NCI-H446 (cell line): ENCODE measurements at regions not wholly inside any gene's neighbourhood (a gene's known extent, or its start where the extent isn't known, plus 50 kb on each side); places are given as distances from the start of the nearest gene placed in this dataset.
"Not testable (repeated sequence)": the region's sequence is repeated elsewhere in the genome, so short reads cannot be mapped to it uniquely, and the experiment has no call there.

Experiments
- DNase-seq, 2 experiments: peaks; one replicate each; lab custom pipeline; 2025; lab: John Stamatoyannopoulos, UW

DNA sequence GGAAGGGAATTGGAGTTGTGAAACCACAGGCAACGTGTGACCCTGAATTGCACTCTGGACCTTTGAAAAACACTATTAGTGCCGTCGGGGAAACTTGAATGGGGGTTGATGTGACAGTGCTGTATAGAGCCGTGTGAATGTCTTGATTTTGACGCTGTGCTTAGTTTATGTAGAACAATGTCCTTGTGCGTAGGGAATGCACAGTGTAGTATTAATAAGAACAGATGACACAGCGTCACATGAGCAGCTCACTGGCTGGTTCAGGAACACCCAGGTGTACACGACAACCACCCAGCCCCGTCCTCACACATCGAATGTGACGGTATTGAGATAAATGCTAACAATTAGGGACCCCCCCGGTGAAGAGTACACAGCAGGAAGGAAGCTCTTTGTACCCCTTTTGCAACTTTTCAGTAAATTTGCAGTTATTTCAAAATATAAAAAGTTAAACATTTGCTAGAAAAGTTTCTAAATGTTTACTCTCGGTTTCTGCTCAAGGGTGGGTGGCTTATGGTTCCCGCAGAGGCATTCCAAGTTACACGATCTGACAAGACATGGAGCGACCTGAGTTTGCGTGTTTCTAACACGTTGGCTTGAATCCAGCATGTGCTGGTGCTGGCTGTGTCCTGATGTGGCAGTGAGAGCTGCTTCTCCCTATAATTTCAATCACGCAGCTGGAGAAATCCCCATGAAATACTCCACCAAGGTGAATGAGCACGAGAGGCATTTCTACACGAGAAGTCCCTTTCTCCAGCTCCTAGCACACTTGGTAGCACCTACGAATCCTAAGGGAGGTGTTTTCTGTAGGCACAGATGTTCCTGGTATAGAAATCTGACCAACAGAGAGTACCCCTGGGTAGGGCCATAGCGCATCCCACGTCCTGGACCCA is 208.0 kb upstream of the EXOC2 start:
- no peak for DNase-seq

DNA sequence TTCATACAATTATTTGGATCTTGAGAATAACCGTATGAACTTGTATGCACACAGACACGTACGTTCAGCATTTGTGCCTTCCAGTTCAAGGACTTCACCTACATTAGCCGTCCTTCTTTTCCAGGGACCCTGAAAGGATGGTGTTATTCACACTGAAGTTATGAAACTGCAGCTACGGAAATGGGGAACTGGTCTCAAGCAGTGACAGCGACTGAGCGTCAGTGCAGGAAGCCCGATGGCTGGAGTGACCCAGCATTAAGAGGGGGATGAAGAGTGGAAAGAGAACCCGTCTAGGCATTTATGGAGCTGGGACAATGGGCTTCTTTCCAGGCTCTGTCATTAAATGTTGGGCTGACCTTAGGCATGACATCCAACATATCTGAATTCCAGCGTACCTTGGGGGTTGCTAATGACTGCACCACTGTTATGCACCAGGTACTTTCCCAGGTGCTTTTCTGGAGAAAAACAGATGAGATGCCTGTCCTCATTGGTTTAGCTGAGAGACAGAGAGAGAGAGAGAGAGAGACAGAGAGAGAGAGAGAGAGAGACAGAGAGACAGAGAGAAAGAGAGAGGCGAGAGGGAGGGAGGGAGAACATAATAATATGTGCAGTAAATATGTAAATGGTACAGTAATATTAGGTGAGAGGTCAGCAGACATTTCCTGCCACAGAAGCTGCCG is 204.7 kb upstream of the EXOC2 start:
- DNase-seq = no peak

DNA sequence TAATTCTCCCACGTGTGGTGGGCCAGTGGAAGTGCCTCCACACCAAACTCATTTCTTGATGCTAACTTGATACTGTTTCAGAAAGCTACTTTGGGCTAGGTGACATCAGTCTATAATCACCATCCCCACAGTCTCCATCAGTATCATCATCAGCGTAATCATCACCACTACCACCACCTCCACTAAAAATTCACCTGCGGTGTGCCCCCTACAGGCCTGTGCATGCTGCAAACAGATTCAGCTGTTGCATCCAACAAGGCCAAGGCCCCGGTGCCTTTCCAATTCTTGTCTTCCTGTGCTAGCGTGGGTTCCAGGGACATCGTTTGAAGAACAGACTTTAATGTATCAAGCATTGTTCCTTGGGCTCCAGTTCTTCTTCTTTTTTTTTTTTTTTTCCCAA is 201.3 kb upstream of the EXOC2 start:
- DNase-seq = no peak

DNA sequence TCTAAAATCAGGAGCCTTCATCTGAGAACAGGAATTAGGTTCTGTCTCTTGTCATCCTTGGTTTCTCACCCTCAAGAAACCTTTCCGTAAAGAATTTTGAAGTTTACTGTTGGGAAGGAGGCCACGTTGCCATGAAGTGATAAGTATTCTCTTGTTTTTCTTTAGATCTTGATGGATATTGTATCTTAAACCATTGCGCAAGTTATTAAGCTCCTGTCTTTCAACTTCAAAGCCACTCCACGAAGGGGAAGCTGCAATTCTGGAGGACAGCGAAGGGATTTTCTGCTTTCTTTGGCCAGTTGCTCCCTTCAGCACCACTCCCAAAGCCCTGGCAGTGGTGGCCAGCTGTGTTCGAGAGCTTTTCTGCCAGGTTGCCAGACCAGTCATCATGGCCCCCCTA is 198.1 kb upstream of the EXOC2 start:
- no peak for DNase-seq

DNA sequence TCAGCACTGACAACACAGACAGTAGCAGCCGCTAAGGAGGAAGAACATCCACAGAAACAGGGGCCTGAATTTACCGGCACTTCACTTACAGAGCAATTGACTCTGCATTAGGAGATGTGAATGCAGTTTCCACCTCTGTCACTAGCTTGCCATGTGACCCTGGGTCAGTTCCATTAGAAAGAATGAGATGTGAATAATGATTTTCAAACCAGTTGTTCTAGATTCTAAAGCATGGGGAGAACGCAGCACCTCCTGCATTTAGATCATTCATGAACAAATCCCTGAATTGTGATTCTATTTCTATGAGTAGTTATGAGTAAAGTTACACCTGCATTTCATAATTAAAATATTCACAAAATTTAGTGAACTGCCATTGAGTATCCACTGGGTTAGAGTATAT is 197.3 kb upstream of the EXOC2 start:
- DNase-seq = no peak

DNA sequence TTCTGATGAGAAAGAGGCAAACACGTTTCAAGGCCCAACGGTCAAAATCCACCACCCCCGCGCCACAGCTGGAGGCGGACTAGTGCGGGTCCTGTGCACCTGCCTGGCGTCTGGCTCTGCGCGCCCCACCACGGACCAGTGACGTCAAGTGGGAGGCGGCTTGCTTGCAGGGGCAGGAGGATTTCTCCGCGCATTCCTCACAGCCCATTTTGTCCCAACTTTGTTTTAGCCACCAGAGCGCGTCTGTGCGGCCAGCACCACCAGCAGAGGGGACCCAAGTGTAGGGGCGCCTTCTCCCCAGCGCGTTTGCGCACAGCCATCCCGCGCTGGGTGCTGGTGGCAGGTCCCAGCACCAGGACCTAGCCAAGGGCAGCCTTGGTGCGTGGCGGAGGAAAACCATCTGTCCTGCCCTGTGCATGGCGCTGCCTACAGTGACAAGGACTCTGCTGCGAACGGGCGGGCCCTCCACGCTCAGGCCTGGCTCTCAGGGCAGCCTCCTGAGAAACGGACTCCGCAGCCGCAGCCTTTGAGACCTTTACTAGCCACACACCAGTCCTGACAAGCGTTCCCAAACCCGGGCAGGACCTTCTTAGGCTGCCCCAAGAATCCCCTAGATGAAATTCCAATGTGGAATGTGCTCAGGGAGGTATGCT is 194.8 kb upstream of the EXOC2 start:
- no peak for DNase-seq

DNA sequence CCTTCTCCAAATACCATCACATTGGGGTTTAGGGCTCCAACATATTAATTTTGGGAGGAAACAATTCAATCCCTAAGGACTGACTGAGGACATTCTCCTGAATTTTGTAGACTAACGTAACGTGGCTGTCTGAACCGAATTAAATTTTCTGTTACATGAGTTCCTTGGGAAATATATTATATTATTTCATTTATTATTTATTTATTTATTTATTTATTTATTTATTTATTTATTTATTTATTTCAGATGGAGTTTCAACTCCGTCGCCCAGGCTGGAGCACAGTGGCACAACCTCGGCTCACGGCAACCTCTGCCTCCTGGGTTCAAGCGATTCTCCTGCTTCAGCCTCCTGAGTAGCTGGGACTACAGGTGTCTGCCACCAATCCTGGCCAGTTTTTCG is 193.2 kb upstream of the EXOC2 start:
- DNase-seq = not testable (repeated sequence)

DNA sequence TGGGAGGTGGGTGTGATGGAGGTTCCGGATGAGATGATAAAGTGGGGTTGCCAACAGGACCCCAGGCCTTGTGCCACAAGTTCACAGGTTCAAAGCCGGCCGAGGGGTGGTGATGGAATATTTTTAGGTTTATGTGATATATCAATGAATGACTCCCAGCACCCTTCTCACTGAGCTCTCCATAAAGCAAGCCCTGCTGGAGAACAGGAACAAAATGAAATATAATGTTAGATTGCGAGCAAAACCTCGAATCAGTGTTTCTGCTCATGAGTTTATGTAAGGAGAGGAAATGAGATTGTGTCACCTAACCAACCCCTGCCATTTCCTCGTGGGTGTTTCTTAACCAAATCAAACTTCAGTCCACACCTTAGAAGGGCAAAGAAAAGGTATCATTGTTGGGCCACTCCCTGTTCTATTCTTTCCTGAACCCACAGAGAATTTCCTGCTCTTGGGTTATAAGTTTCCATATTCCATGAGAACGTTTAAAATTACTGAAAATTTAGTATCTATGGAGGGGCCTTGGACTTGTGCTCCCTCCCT is 192.2 kb upstream of the EXOC2 start:
- DNase-seq = no peak

DNA sequence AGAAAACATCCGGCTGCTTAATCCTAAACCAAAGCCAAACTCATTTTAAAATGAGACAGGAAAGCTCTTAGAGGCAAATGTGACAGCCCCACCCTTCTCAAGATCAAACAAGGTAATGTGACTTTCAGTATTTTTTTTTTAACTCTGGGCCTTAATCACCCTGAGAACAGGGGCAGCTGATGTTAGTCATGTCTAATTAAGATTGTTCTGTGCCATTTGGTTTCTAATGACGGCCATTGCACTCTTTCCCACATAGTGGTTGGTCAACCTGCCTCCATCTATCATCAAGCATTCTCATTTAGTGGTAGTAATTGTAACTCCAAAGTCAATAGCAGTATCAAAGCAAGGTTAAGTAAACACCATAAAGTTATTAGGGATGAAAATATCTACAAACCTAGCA is 191.6 kb upstream of the EXOC2 start:
- DNase-seq = no peak

DNA sequence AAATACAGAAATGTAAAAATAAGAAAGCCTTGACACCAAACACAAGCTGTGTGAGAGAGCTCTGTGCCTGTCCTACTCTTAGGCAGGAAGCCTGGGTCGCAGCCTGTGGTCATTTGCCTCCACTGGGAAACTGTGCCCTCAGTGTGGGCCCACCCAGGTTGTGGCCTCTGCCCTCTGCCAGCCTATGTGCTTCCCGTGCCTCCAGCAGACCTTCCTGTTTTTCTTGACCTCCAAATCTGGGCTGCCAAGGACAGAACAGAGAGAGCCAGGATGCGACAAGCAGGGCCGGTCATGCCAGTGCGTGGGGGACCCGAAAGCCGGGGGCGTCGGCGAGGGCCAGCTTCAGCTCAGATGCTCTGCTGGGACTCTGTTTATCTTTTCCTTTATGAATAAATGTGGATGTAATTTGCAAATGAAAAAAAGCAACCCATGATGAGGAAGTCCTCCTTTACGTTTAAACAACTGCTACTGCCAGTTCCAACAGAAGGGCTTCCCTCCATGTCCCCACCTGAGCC is 189.2 kb upstream of the EXOC2 start:
- DNase-seq = no peak

DNA sequence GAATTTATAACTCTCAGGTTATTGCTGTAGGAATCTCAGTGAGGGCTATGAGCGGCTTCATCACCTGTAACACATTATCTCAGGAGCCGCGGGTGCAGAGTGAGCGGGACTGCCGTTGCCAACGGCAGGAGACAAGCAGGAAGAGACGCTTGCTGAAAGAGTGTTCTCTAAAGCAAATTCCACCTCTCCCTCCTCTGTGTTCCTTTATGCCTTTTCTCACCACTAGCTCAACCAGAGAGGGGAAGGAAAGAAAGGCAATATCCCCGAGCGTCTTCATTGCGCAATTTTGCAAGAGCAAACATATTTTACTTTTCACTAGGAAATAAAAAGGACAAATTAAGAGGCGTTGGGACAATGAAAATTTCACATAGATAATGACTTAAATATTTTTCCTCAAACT is 185.2 kb upstream of the EXOC2 start:
- no peak for DNase-seq

DNA sequence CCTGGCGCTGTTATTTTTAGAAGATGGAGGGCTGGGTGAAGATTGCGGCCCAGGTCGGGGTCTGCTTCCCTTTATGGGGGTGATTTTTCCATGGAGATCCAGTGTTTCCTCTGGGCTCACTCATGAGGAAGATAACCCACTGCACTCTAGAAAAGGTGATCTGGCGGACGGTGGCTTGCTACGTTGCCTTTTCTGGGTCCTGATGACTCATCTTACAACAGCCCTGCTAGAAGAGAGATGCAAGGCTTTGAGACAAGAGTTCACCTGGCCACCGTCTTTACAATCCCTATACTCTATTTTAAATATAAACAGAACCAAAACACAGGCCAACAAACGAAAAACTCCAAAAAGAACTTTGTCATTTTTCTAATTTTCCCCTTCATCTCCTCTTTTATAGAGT is 182.1 kb upstream of the EXOC2 start:
- no peak for DNase-seq

DNA sequence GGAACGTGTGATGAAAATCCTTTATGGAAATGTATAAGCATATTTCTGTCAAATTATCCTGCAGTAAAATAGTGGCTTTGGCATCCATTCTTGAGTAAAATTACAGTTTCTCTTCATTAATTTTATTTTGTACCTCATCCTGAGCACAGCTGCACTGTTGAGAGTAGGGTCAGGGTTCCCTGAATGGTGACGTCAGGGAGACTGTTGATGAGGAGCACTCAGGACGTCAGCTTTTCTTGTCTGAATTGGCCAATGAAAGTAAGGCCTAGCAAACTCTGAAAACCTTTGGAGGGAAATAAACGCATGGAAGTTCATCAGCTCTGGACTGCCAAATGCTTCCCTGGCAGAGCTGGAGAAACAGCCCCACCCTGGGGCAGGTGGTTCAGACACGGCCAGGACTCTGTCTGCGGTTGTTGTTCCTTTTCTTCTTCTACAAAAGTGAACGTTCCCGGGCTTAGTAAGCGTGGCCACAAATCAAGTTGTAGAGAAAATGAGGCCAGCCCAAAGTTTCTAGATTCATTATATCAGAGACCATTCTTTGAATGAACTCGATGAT is 179.7 kb upstream of the EXOC2 start:
- DNase-seq = no peak

DNA sequence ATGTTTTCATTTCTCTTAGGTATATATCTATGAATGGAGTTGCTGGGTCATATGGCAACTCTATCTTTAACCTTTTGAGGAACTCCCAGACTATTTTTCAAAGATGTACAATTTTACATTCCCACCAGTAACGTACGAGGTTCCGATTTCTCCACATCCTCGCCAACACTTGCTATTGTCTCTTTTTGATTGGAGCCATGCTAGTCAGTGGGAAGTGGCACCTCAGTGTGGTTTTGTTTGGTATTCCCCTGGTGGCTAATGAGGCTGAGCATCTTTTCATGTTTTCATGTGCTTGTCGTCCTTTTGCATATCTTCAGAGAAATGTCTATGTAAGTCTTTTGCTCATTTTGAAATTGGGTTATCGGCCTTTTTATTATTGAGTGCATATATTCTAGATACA is 178.6 kb upstream of the EXOC2 start:
- DNase-seq = no peak

DNA sequence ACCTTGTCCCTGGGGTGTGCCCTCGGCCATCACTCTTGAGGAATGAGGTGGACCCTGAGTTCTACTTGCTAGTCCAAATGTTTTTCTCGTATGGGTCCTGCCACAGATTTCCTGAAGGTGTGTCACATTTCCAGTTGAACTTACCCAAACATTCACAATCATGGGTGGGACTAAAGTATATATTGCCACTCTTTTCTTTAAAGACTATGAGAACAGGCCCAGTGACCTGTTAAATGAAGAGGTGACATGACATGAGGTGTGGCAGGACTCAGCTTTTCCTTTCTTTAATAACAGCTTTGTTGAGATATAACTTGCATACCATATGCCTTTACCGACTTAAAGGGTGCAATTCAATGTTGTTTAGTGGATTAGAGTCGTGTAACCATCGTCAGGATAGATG is 177.2 kb upstream of the EXOC2 start:
- DNase-seq = no peak

DNA sequence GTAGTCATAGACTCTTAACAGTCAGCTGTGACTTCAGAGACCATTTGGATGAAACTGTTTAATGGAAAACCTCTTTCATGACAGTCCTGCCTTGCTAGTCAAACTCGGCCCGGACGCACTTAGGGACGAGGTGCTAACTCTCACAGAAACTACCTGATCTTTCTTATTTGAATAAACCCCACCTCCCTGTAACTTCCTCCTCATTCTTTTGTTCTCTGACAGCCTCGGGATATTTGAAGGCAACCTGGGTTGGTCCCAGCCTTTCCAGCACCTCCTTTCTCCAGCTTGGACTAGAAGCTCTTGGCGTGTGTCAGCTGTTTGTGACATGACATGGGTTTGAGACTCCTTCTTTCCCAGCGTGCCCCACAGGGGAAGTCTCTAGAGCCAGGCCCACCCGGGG is 175.3 kb upstream of the EXOC2 start:
- no peak for DNase-seq

DNA sequence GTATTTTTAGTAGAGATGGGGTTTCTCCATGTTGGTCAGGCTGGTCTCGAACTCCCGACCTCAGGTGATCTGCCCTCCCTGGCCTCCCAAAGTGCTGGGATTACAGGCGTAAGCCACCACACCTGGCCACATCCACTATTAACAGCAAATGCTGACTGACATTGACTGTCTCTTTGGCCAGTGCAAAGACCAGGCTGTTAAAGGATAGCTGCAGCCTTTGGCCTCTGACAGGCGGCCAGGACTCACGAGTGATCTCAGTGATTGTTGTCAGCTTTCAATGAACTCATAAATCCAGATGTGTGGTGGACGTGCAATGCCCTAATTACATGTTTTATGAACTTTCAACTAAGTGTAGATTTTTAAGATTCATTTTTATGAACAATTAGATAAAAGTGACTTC is 174.4 kb upstream of the EXOC2 start:
- no peak for DNase-seq

DNA sequence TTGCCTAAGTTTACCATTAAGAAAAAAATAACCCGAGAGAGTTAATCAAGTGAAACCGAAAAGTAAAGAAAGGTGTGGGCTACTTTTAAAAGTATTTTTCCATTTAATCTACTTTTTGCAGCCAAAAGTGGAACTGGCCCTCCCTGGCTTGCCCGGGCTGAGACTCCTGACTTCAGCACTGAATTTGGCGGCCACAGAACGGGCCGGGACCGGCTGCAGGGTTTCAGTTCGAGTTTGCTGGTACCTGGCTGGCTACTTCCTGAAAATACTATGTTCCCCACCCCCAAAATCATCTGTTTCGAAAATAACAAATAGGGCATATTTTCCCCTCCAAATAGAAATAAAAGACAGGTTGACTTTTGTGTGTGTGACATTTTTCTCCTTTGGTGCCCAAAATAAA is 173.4 kb upstream of the EXOC2 start:
- DNase-seq = no peak

DNA sequence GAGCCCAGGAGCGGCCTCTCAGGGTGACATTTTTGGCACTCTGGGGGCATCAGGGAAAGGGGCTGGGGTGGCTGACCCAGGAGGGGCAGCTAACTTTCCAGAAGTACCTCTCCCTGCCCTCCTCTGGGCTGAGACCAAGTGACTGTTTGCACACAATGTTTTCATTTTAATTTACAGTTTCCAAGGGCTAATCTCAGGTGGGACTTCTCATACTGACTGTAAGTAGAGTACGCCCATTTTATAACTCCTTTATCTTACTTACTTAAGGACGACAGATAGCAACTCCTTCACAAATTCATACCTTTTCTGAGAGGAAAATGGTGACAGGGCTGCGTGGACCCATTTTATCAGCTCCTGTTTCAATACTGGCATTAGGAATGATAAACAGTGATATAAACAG is 172.9 kb upstream of the EXOC2 start:
- DNase-seq = no peak

DNA sequence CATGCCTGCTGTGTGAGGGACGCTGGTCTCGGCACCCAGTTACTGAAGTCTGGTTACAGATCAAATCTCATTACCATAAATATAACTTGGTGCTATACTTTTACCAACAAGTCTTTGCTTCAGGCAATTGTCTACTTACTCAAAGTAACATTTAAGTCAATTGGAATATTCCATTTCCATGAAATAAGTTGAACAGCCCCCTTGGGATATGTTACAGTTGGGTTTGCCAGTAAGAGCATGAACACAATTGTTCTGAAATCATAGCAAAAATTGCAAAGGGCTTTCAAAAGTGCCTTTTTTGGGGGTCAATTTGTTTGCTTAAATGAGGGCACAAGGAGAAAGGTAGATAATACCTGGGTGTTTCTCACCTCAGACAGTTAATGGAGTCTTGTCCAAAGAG is 170.9 kb upstream of the EXOC2 start:
- no peak for DNase-seq

DNA sequence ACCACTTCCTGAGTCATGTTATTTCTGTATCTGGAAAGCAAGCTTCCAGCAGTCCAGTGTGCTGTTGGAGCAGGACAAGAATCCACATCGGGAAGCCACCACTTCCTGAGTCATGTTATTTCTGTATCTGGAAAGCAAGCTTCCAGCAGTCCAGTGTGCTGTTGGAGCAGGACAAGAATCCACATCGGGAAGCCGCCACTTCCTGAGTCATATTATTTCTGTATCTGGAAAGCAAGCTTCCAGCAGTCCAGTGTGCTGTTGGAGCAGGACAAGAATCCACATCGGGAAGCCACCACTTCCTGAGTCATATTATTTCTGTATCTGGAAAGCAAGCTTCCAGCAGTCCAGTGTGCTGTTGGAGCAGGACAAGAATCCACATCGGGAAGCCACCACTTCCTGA is 170.2 kb upstream of the EXOC2 start:
- not testable (repeated sequence) for DNase-seq

DNA sequence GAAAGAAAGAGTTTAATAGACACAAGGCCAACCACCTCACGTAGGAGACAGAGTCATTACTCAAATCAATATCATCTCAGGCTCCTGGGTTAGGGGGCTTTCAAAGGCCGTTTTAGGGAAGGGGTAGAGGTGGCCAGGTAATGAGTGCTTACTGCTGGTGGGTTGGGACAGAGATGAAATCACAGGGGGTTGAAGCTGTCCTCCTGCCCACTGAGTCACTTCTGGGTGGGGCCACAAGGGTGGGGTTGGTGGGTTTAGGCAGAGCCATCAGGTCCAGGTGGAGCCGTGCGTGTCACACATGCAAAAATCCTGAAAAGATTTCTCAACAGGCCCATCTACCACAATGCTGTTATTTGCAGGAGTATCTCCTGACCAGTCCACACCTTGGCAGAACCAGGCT is 167.0 kb upstream of the EXOC2 start:
- no peak for DNase-seq
